PC-9 (cell line): ENCODE measurements at regions not wholly inside any gene's neighbourhood (a gene's known extent, or its start where the extent isn't known, plus 50 kb on each side); places are given as distances from the start of the nearest gene placed in this dataset.

ENCODE experiments used
- BruUV-seq: library from RNA; stranded (reverse); fragments of 400-500 nt; replicated peaks from 2 replicates; lab custom pipeline; 2021; lab: Mats Ljungman, UMichigan
- CTCF ChIA-PET: fragments of 300-600 bp; sonication (Branson Sonifier 250); formaldehyde crosslinking; loops from one replicate; lab custom pipeline; 2022; ENCODE audit warnings: antibody characterized with exemption; lab: Charles Lee
- POLR2A ChIA-PET: fragments of 300-600 bp; sonication (Branson Sonifier 250); formaldehyde crosslinking; loops from one replicate; lab custom pipeline; 2022; ENCODE audit warnings: antibody characterized with exemption; ENCODE audit not compliant: unreplicated experiment; lab: Charles Lee
- DNase-seq, 2 experiments: peaks; one replicate each; pipeline versions ENCODE4 v3.0.0 to v3.0.0-alpha.2; 2015 to 2022; ENCODE audit warnings: mixed read lengths in 1 of 2
- H2AFZ ChIP-seq: fragments of 200-600 bp; sonication (generic); 2 replicates; pipeline ENCODE4 v1.8.1; 2017; ENCODE audit warnings: antibody characterized with exemption
- H3F3A ChIP-seq: fragments of 200-600 bp; sonication (generic); 2 replicates; pipeline ENCODE4 v1.8.1; 2017; ENCODE audit warnings: antibody characterized with exemption, mild to moderate bottlenecking, low read depth; ENCODE audit not compliant: insufficient read depth
- H3K27ac ChIP-seq: fragments of 200-600 bp; sonication (generic); 2 replicates; pipeline ENCODE4 v1.6.1; 2016; ENCODE audit warnings: mixed run types
- H3K27me3 ChIP-seq: fragments of 200-600 bp; sonication (generic); 2 replicates; pipeline ENCODE4 v1.6.1; 2016; ENCODE audit warnings: low read depth, mixed run types; ENCODE audit not compliant: insufficient read depth
- H3K36me3 ChIP-seq: fragments of 200-600 bp; sonication (generic); 2 replicates; pipeline ENCODE4 v1.6.1; 2016; ENCODE audit warnings: low read depth, mixed run types
- H3K4me1 ChIP-seq: fragments of 200-600 bp; sonication (generic); replicated peaks from 2 replicates; pipeline ENCODE4 v1.6.1; 2016; ENCODE audit warnings: mixed run types; ENCODE audit not compliant: insufficient read depth
- H3K4me2 ChIP-seq: fragments of 200-600 bp; sonication (generic); 2 replicates; pipeline ENCODE4 v1.6.1; 2017; ENCODE audit warnings: mixed run types
- H3K4me3 ChIP-seq: fragments of 200-600 bp; sonication (generic); 2 replicates; pipeline ENCODE4 v1.6.1; 2016; ENCODE audit warnings: mixed run types
- H3K79me2 ChIP-seq: fragments of 200-600 bp; sonication (generic); 2 replicates; pipeline ENCODE4 v1.6.1; 2017; ENCODE audit warnings: low read depth, mixed run types
- H3K9me2 ChIP-seq: fragments of 200-600 bp; sonication (generic); 2 replicates; pipeline ENCODE4 v1.8.1; 2017; ENCODE audit warnings: mild to moderate bottlenecking; ENCODE audit not compliant: insufficient read depth
- H3K9me3 ChIP-seq: fragments of 200-600 bp; sonication (generic); 2 replicates; pipeline ENCODE4 v1.8.1; 2016; ENCODE audit warnings: low read depth; ENCODE audit not compliant: insufficient read depth
- H4K20me1 ChIP-seq: fragments of 200-600 bp; sonication (generic); 2 replicates; pipeline ENCODE4 v1.8.1; 2017; ENCODE audit not compliant: insufficient read depth
- CTCF ChIP-seq: fragments of 200-600 bp; sonication (generic); conservative IDR thresholded peaks from 2 replicates; pipeline ENCODE4 v1.6.1; 2017; ENCODE audit warnings: mixed run types, antibody characterized with exemption, mild to moderate bottlenecking, moderate library complexity
- EZH2 ChIP-seq: fragments of 200-600 bp; sonication (generic); IDR thresholded peaks from 2 replicates; pipeline ENCODE4 v1.8.0; 2017; ENCODE audit warnings: antibody characterized with exemption, low read depth
- intact Hi-C: fragments of 100-400 bp; cut with micrococcal nuclease; formaldehyde crosslinking; loops from one replicate; pipeline ENCODE4 v1.10.0; 2022; ENCODE audit not compliant: unreplicated experiment

GRCh38 chr18:29753379-29753778, 1289.2 kb downstream of the DSC3 start:
- BruUV-seq = no TSS peak
- no peak for DNase-seq
- Histone ChIP-seq H3K27me3 (no peaks in the 10 kb centered on the region), H4K20me1 (no peaks in the 10 kb centered on the region), H3K27ac (no peak overlapping the region), H3F3A (no peaks in the 10 kb centered on the region), H3K4me2 (no peak overlapping the region), H3K79me2 (no peaks in the 10 kb centered on the region), H3K9me3 (no peaks in the 10 kb centered on the region), H3K4me1 (no peaks in the 10 kb centered on the region), H3K4me3 (no peak overlapping the region), H3K36me3 (no peaks in the 10 kb centered on the region), H2AFZ (no peak overlapping the region), H3K9me2 (no peaks in the 10 kb centered on the region)
- CTCF ChIA-PET = no interaction called here
- intact Hi-C loops = no loop called here
- no peak for TF ChIP-seq CTCF
- no peak for TF ChIP-seq EZH2
- POLR2A ChIA-PET = no interaction called here

- H2AFZ ChIP-seq = no peak overlapping the region
- no peaks in the 10 kb centered on the region for H3K36me3 ChIP-seq
- intact Hi-C loops = no loop called here
- no peaks in the 10 kb centered on the region for H3K4me1 ChIP-seq
- no TSS peak for BruUV-seq
- DNase-seq = no peak
- H3K4me3 ChIP-seq = no peak overlapping the region
- no peak overlapping the region for H3K4me2 ChIP-seq
- H4K20me1 ChIP-seq = no peaks in the 10 kb centered on the region
- H3K27me3 ChIP-seq = no peaks in the 10 kb centered on the region
- H3F3A ChIP-seq = no peaks in the 10 kb centered on the region
- POLR2A ChIA-PET = no interaction called here
- H3K27ac ChIP-seq = no peak overlapping the region
- no peaks in the 10 kb centered on the region for H3K9me3 ChIP-seq
- H3K79me2 ChIP-seq = no peaks in the 10 kb centered on the region
- no peaks in the 10 kb centered on the region for H3K9me2 ChIP-seq
- no peak for TF ChIP-seq CTCF
- TF ChIP-seq EZH2 = no peak
- CTCF ChIA-PET = no interaction called here
Observed at GRCh38 chr18:29749704-29750103, 1292.8 kb downstream of the DSC3 start.

GRCh38 chr18:29741461-29741860, 1301.1 kb downstream of the DSC3 start:
- Histone ChIP-seq H3K4me1 (no peaks in the 10 kb centered on the region), H3K79me2 (no peaks in the 10 kb centered on the region), H3K27me3 (no peaks in the 10 kb centered on the region), H3K9me2 (no peaks in the 10 kb centered on the region), H4K20me1 (no peaks in the 10 kb centered on the region), H2AFZ (no peak overlapping the region), H3K36me3 (no peaks in the 10 kb centered on the region), H3K27ac (no peak overlapping the region), H3F3A (no peaks in the 10 kb centered on the region), H3K4me3 (no peak overlapping the region), H3K4me2 (no peak overlapping the region), H3K9me3 (no peaks in the 10 kb centered on the region)
- intact Hi-C loops = no loop called here
- BruUV-seq = no TSS peak
- DNase-seq = no peak
- POLR2A ChIA-PET = no interaction called here
- CTCF ChIA-PET = no interaction called here
- TF ChIP-seq CTCF = no peak
- no peak for TF ChIP-seq EZH2
